ENCODE measurements at regions not wholly inside any gene's neighbourhood (a gene's known extent, or its start where the extent isn't known, plus 50 kb on each side); places are given as distances from the start of the nearest gene placed in this dataset.

DNA sequence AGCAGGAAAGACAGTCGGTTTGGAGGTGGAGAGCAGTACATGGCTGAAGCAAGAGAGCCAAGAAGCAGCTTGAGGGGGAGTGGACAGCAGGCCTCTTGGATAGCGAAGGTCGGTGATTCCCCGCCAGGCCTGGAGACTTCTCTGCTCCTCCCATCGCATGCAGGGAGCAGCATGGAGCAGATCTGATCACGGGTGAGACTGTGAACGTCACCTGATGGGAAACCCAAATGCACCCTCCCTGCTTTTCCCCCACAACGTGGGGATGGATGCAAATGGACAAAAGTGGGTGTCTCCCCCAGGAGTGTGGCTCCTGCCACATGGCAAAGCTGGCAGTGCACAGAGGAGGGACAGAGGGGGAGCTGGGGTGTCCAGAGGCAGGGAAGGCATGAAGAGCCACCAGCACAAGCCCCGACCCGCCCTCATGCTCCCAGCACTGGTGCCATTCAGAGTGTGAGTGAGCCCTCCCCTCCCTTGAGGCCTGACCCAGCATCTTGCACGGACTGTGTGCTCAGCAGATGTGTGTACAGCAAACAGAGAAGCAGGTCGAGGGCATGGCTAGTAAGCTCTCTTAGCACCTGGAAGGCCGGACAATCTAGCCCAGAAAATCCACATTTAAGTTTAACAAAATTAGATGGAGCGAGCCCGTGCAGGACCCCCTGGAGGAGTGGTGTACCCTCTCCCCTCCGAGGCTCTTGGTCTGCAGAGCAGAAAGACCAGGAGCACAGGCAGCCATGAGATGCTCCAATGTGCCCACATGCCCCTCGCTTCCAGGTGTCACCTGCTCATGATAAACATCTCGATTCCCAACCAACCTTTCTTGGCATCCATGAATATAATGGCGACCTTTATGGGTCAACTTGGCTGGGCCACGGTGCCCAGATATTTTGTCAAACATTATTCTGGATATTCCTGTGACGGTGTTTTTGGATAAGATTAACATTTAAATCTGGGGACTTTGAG lies 661.7 kb downstream of the TBC1D22A start:
- TF ChIP-seq, protein P1, sequence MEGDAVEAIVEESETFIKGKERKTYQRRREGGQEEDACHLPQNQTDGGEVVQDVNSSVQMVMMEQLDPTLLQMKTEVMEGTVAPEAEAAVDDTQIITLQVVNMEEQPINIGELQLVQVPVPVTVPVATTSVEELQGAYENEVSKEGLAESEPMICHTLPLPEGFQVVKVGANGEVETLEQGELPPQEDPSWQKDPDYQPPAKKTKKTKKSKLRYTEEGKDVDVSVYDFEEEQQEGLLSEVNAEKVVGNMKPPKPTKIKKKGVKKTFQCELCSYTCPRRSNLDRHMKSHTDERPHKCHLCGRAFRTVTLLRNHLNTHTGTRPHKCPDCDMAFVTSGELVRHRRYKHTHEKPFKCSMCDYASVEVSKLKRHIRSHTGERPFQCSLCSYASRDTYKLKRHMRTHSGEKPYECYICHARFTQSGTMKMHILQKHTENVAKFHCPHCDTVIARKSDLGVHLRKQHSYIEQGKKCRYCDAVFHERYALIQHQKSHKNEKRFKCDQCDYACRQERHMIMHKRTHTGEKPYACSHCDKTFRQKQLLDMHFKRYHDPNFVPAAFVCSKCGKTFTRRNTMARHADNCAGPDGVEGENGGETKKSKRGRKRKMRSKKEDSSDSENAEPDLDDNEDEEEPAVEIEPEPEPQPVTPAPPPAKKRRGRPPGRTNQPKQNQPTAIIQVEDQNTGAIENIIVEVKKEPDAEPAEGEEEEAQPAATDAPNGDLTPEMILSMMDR (IDR thresholded peaks at IDR 0.05; ENCODE audit: insufficient read depth, low read depth, low read length, missing control alignments), result no peak
- no peak for DNase-seq (ENCODE audit: low read depth)
- no peak overlapping the region for H3K4me3 ChIP-seq (ENCODE audit: low read length)

DNA sequence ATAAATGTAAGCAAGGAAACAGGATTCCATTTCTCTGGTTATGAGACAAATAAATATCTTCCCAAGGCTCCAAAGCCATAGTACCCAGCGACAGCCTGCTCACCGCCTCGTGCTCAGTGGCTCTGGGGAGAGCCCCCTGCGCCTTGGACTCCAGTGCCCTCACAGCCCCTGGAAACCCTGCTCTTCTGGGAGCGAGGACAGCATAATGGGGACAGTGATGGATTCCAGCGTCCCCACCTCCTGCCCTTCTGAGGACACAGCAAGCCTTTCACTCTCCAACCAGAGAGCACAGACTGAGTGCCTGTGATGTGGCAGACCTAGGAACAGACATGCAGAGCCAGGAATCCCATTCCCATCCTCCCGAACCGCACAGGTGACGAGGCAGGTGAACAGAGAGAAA lies 660.8 kb downstream of the TBC1D22A start:
- TF ChIP-seq, protein P1 (IDR thresholded peaks at IDR 0.05; ENCODE audit: insufficient read depth, low read depth, low read length, missing control alignments), result no peak
- DNase-seq (ENCODE audit: low read depth), result no peak
- H3K4me3 ChIP-seq (ENCODE audit: low read length), result no peak overlapping the region

DNA sequence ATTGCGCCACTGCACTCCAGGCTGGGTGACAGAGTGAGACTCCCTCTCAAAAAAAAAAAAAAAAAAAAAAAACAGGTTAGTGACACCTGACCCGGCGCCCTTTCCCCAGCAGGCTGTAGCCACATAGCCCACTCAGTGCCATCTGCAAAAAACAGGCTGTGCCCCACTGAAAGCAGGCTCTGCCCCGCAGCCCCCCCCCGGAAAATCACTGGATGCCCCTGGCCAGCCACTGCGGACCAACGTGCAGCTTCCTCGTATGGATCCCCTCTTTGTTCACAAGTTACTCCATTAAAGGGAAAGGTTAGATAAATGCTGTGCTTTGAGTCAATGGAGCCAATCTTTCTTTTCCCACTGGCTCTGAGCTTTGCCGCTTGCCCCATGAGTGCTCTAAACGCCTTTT lies 660.3 kb downstream of the TBC1D22A start:
- no peak for DNase-seq (ENCODE audit: low read depth)
- no peak overlapping the region for H3K4me3 ChIP-seq (ENCODE audit: low read length)

DNA sequence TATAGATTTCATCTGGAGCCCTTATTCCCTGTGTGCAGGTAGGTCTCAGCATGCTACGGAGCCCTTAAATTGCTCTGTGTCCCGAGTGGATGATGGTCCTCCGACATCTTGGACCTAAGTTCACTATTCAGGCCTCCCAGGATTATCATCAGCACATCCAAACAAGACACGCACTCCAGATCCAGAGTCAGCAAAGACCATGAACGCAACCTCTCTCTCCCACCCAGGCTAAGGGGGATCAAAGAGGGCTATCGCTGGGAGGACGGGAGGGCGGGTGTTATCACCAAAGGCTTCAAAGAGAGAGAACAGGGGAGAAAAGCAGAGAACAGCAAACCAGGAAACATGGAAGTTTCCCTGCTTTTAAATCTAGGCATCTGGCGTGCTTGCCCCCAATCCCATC lies 659.4 kb downstream of the TBC1D22A start:
- no peak for DNase-seq (ENCODE audit: low read depth)
- no peak overlapping the region for H3K4me3 ChIP-seq (ENCODE audit: low read length)
- TF ChIP-seq, protein P1 (IDR thresholded peaks at IDR 0.05; ENCODE audit: insufficient read depth, low read depth, low read length, missing control alignments), result no peak

More for the DNA sequence above, 660.3 kb downstream of the TBC1D22A start:
- TF ChIP-seq, protein P1 (IDR thresholded peaks at IDR 0.05; ENCODE audit: insufficient read depth, low read depth, low read length, missing control alignments), result no peak

DNA sequence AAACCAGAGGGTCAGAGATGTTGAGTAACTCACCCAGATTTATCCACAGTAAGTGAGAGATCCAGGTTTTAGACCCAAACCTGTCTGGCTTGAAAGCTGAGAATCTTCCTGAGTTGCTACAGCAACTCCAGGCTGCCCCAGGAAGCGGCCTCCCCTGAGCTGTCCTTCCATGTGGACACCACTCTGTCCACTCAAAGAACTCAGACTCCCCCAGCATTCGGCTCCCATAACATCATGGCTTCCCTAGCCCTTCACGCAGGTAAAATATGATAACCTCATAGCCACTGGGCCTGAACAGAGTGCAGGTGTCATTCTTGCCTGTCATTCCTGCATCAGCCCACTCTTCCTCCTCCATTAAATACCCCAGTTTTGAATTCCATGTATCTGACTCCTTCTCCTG lies 657.8 kb downstream of the TBC1D22A start:
- TF ChIP-seq, protein P1 (IDR thresholded peaks at IDR 0.05; ENCODE audit: insufficient read depth, low read depth, low read length, missing control alignments), result no peak
- no peak for DNase-seq (ENCODE audit: low read depth)
- no peak overlapping the region for H3K4me3 ChIP-seq (ENCODE audit: low read length)

DNA sequence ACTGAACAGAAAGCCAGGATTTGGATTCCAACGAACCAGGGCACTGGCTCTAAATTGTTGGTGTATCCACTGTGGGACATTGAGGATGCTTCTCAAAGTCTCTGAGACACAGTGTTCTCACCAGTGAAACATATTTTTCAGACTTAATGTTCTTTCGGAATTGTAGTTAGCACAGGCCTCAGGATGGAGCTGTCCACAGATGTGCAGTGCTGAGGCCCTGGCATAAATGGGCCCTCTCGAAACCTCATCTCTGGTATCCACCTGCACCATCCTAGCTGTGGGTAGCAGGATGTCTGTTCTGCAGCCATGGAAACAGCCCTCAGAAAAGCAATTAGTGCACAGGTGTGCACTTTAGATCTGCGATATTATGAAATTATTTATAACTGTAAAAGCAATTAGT lies 656.8 kb downstream of the TBC1D22A start:
- TF ChIP-seq, protein P1 (IDR thresholded peaks at IDR 0.05; ENCODE audit: insufficient read depth, low read depth, low read length, missing control alignments), result no peak
- DNase-seq (ENCODE audit: low read depth), result no peak
- no peak overlapping the region for H3K4me3 ChIP-seq (ENCODE audit: low read length)

All from epithelial cell of esophagus (primary cell).